ENCODE measurements at regions not wholly inside any gene's neighbourhood (a gene's known extent, or its start where the extent isn't known, plus 50 kb on each side); places are given as distances from the start of the nearest gene placed in this dataset.

- TF ChIP-seq SREBF2 (IDR thresholded peaks at IDR 0.05; ENCODE audit: low read length) = no peak
- no peak for TF ChIP-seq POLR2A (IDR thresholded peaks at IDR 0.05; ENCODE audit: low read depth, low read length)
- TF ChIP-seq KDM1A (IDR thresholded peaks at IDR 0.05; ENCODE audit: borderline replicate concordance) = no peak
- TF ChIP-seq CEBPB (IDR thresholded peaks at IDR 0.05; ENCODE audit: borderline replicate concordance in 1 of 2, low read depth in 2 of 2, low read length in 2 of 2) = no peak
- TF ChIP-seq TARDBP (IDR thresholded peaks at IDR 0.05; ENCODE audit: borderline replicate concordance) = no peak
- no peak for TF ChIP-seq POLR2AphosphoS5 (IDR thresholded peaks at IDR 0.05; ENCODE audit: low read length)
- no peak for TF ChIP-seq BHLHE40 (IDR thresholded peaks at IDR 0.05; ENCODE audit: borderline replicate concordance in 1 of 2, low read depth in 2 of 2, low read length in 1 of 2)
Observed at GRCh38 chr6:92263864-92264263, 1155.5 kb downstream of the EPHA7 start.

Measured in GM12878 (cell line).